H9 (cell line): ENCODE measurements at regions not wholly inside any gene's neighbourhood (a gene's known extent, or its start where the extent isn't known, plus 50 kb on each side); places are given as distances from the start of the nearest gene placed in this dataset.
"Not testable (repeated sequence)": the region's sequence is repeated elsewhere in the genome, so short reads cannot be mapped to it uniquely, and the experiment has no call there.

Source experiments
- DNase-seq: peaks from one replicate; pipeline ENCODE4 v3.0.0-alpha.2; 2017
- H2AFZ ChIP-seq: one replicate; pipeline ENCODE4 v1.6.1; 2013; ENCODE audit warnings: mild to moderate bottlenecking, low read length, control low read depth, moderate library complexity
- H2AK5ac ChIP-seq: 2 replicates; pipeline ENCODE4 v1.6.1; 2013; ENCODE audit warnings: low read length, control low read depth, mixed read lengths; ENCODE audit not compliant: insufficient read length
- H2BK120ac ChIP-seq: one replicate; pipeline ENCODE4 v1.6.1; 2013; ENCODE audit warnings: low read depth, mild to moderate bottlenecking, low read length, control low read depth, inconsistent platforms; ENCODE audit not compliant: poor library complexity, severe bottlenecking
- H2BK12ac ChIP-seq: 2 replicates; pipeline ENCODE4 v1.6.1; 2013; ENCODE audit warnings: low read length, control low read depth, mixed read lengths, low read depth; ENCODE audit not compliant: insufficient read length
- H2BK15ac ChIP-seq: 2 replicates; pipeline ENCODE4 v1.6.1; 2013; ENCODE audit warnings: low read depth, low read length, control low read depth
- H2BK20ac ChIP-seq: one replicate; pipeline ENCODE4 v1.6.1; 2013; ENCODE audit warnings: low read depth, mild to moderate bottlenecking, low read length, control low read depth, inconsistent platforms; ENCODE audit not compliant: poor library complexity, severe bottlenecking
- H2BK5ac ChIP-seq: 2 replicates; pipeline ENCODE4 v1.6.1; 2013; ENCODE audit warnings: low read length, control low read depth, mixed read lengths; ENCODE audit not compliant: insufficient read length
- H3K14ac ChIP-seq: 2 replicates; pipeline ENCODE4 v1.6.1; 2013; ENCODE audit warnings: low read length, control low read depth; ENCODE audit not compliant: insufficient read depth
- H3K18ac ChIP-seq: 2 replicates; pipeline ENCODE4 v1.6.1; 2013; ENCODE audit warnings: low read depth, mild to moderate bottlenecking, mixed read lengths, low read length, control low read depth; ENCODE audit not compliant: insufficient read length
- H3K23ac ChIP-seq: 2 replicates; pipeline ENCODE4 v1.6.1; 2013; ENCODE audit warnings: low read length, control low read depth, mixed read lengths, low read depth; ENCODE audit not compliant: insufficient read length
- H3K23me2 ChIP-seq: 2 replicates; pipeline ENCODE4 v1.6.1; 2013; ENCODE audit warnings: low read depth, mild to moderate bottlenecking, mixed read lengths, low read length, control low read depth; ENCODE audit not compliant: insufficient read length, poor library complexity, severe bottlenecking
- H3K27ac ChIP-seq: 2 replicates; pipeline ENCODE4 v1.5.1; 2013; ENCODE audit warnings: low read length, control low read depth, mixed read lengths, low read depth; ENCODE audit not compliant: insufficient read length
- H3K27me3 ChIP-seq: 2 replicates; pipeline ENCODE4 v1.6.1; 2013; ENCODE audit warnings: low read length, control low read depth, inconsistent platforms; ENCODE audit not compliant: insufficient read depth
- H3K4ac ChIP-seq: 2 replicates; pipeline ENCODE4 v1.6.1; 2013; ENCODE audit warnings: low read depth, mild to moderate bottlenecking, control low read depth, inconsistent platforms, low read length, moderate library complexity
- H3K4me1 ChIP-seq: 2 replicates; pipeline ENCODE4 v1.6.1; 2013; ENCODE audit warnings: low read length, control low read depth, inconsistent platforms; ENCODE audit not compliant: insufficient read depth
- H3K4me2 ChIP-seq: 2 replicates; pipeline ENCODE4 v1.6.1; 2013; ENCODE audit warnings: low read length, control low read depth, mixed read lengths; ENCODE audit not compliant: insufficient read length, insufficient read depth
- H3K56ac ChIP-seq: 2 replicates; pipeline ENCODE4 v1.6.1; 2013; ENCODE audit warnings: low read depth, mild to moderate bottlenecking, mixed read lengths, low read length, control low read depth; ENCODE audit not compliant: insufficient read length
- H3K79me1 ChIP-seq: 2 replicates; pipeline ENCODE4 v1.6.1; 2013; ENCODE audit warnings: low read depth, mild to moderate bottlenecking, moderate library complexity, low read length, control low read depth, inconsistent platforms; ENCODE audit not compliant: insufficient read depth, poor library complexity, severe bottlenecking
- H3K79me2 ChIP-seq: 2 replicates; pipeline ENCODE4 v1.6.1; 2013; ENCODE audit warnings: low read length, control low read depth, inconsistent platforms; ENCODE audit not compliant: insufficient read depth
- H3K9ac ChIP-seq: 2 replicates; pipeline ENCODE4 v1.6.1; 2013; ENCODE audit warnings: low read length, control low read depth, mixed read lengths; ENCODE audit not compliant: insufficient read length; ENCODE audit errors: extremely low read depth
- H3K9me3 ChIP-seq: one replicate; pipeline ENCODE4 v1.6.1; 2013; ENCODE audit warnings: low read depth, low read length, inconsistent platforms; ENCODE audit not compliant: control insufficient read depth
- H3T11ph ChIP-seq: one replicate; pipeline ENCODE4 v1.6.1; 2013; ENCODE audit warnings: mild to moderate bottlenecking, low read length, control low read depth, inconsistent platforms
- H4K20me1 ChIP-seq: one replicate; pipeline ENCODE4 v1.6.1; 2013; ENCODE audit not compliant: control insufficient read depth, insufficient read length, insufficient read depth
- H4K5ac ChIP-seq: 2 replicates; pipeline ENCODE4 v1.6.1; 2013; ENCODE audit warnings: low read depth, mild to moderate bottlenecking, mixed read lengths, low read length, control low read depth; ENCODE audit not compliant: insufficient read length
- H4K8ac ChIP-seq: replicated peaks from 2 replicates; pipeline ENCODE4 v1.6.1; 2013; ENCODE audit warnings: low read length, control low read depth, mixed read lengths, low read depth; ENCODE audit not compliant: insufficient read length
- H4K91ac ChIP-seq: 2 replicates; pipeline ENCODE4 v1.6.1; 2013; ENCODE audit warnings: low read depth, mild to moderate bottlenecking, moderate library complexity, mixed read lengths, low read length, control low read depth; ENCODE audit not compliant: insufficient read length
- H3K27ac Mint-ChIP-seq, 3 experiments: 2 replicates in 2 of 3; 3 replicates in 1 of 3; pipeline ENCODE4 v1.8.0; 2020 to 2021; ENCODE audit warnings: mixed read lengths in 3 of 3, mild to moderate bottlenecking in 1 of 3, moderate library complexity in 1 of 3
- H3K27me3 Mint-ChIP-seq: 2 replicates; pipeline ENCODE4 v1.8.0; 2021; ENCODE audit warnings: low read depth, mild to moderate bottlenecking, moderate library complexity, mixed read lengths
- H3K36me3 Mint-ChIP-seq, 3 experiments: 2 replicates in 2 of 3; 3 replicates in 1 of 3; pipeline ENCODE4 v1.8.0; 2020 to 2021; ENCODE audit warnings: low read depth in 3 of 3, mixed read lengths in 3 of 3; ENCODE audit not compliant: insufficient read depth in 1 of 3
- H3K4me1 Mint-ChIP-seq, 2 experiments: 2 replicates each; pipeline ENCODE4 v1.8.0; 2020; ENCODE audit warnings: mixed read lengths in 2 of 2
- H3K4me3 Mint-ChIP-seq, 2 experiments: 2 replicates in 1 of 2; 3 replicates in 1 of 2; pipeline ENCODE4 v1.8.0; 2020 to 2021; ENCODE audit warnings: mild to moderate bottlenecking in 2 of 2, mixed read lengths in 2 of 2, moderate library complexity in 1 of 2
- H3K9me3 Mint-ChIP-seq, 2 experiments: 2 replicates in 1 of 2; 3 replicates in 1 of 2; pipeline ENCODE4 v1.8.0; 2020; ENCODE audit warnings: mild to moderate bottlenecking in 2 of 2, mixed read lengths in 2 of 2, moderate library complexity in 1 of 2
- WGBS: extraction: QIAGEN DNeasy Blood & Tissue Kit; methylation state at CpG from one replicate; pipeline ENCODE4 v1.1.7; 2013; ENCODE audit warnings: missing lambda C conversion rate, low lambda C conversion rate, mixed read lengths; ENCODE audit not compliant: insufficient read length; ENCODE audit errors: extremely low coverage; 5-methylcytosine and 5-hydroxymethylcytosine counted together
- TF ChIP-seq, protein P1 (sequence below): fragments of 200-600 bp; sonication (generic); conservative IDR thresholded peaks from 3 replicates; pipeline ENCODE4 v1.8.0; 2021; ENCODE audit warnings: antibody characterized with exemption, mild to moderate bottlenecking

- Mint-ChIP-seq H3K4me1 (no peaks in the 10 kb centered on the region), H3K27ac (no peak overlapping the region), H3K4me3 (no peak overlapping the region), H3K27me3 (no peaks in the 10 kb centered on the region), H3K9me3 (peaks cover 0 to 2% of the 10 kb centered on the region in 2 experiments; a peak in 1 of 5 replicates), H3K36me3 (no peaks in the 10 kb centered on the region)
- no peak overlapping the region for H3T11ph ChIP-seq
- H3K4me1 ChIP-seq = no peaks in the 10 kb centered on the region
- no peak overlapping the region for H2AK5ac ChIP-seq
- H3K79me2 ChIP-seq = no peaks in the 10 kb centered on the region
- no peak overlapping the region for H2BK12ac ChIP-seq
- H3K4ac ChIP-seq = no peak overlapping the region
- H4K91ac ChIP-seq = no peak overlapping the region
- H4K8ac ChIP-seq = no peak overlapping the region
- no peak overlapping the region for H3K14ac ChIP-seq
- H3K23ac ChIP-seq = no peak overlapping the region
- no peak overlapping the region for H2BK5ac ChIP-seq
- no peak overlapping the region for H2AFZ ChIP-seq
- H3K27ac ChIP-seq = no peak overlapping the region
- TF ChIP-seq, protein P1, sequence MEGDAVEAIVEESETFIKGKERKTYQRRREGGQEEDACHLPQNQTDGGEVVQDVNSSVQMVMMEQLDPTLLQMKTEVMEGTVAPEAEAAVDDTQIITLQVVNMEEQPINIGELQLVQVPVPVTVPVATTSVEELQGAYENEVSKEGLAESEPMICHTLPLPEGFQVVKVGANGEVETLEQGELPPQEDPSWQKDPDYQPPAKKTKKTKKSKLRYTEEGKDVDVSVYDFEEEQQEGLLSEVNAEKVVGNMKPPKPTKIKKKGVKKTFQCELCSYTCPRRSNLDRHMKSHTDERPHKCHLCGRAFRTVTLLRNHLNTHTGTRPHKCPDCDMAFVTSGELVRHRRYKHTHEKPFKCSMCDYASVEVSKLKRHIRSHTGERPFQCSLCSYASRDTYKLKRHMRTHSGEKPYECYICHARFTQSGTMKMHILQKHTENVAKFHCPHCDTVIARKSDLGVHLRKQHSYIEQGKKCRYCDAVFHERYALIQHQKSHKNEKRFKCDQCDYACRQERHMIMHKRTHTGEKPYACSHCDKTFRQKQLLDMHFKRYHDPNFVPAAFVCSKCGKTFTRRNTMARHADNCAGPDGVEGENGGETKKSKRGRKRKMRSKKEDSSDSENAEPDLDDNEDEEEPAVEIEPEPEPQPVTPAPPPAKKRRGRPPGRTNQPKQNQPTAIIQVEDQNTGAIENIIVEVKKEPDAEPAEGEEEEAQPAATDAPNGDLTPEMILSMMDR = no peak
- no peak overlapping the region for H2BK15ac ChIP-seq
- H3K27me3 ChIP-seq = no peaks in the 10 kb centered on the region
- no peak overlapping the region for H3K18ac ChIP-seq
- no peak overlapping the region for H2BK20ac ChIP-seq
- no peak overlapping the region for H3K9ac ChIP-seq
- WGBS = no CpG with 5 or more reads among the region's 2 CpGs
- H3K56ac ChIP-seq = no peak overlapping the region
- no peak overlapping the region for H2BK120ac ChIP-seq
- H3K79me1 ChIP-seq = no peaks in the 10 kb centered on the region
- no peaks in the 10 kb centered on the region for H4K20me1 ChIP-seq
- no peaks in the 10 kb centered on the region for H3K23me2 ChIP-seq
- no peak overlapping the region for H3K4me2 ChIP-seq
- no peaks in the 10 kb centered on the region for H3K9me3 ChIP-seq
- DNase-seq = no peak
- no peak overlapping the region for H4K5ac ChIP-seq
Measured at GRCh38 chr3:25056-25455, 171.5 kb upstream of the CHL1 start.

DNA sequence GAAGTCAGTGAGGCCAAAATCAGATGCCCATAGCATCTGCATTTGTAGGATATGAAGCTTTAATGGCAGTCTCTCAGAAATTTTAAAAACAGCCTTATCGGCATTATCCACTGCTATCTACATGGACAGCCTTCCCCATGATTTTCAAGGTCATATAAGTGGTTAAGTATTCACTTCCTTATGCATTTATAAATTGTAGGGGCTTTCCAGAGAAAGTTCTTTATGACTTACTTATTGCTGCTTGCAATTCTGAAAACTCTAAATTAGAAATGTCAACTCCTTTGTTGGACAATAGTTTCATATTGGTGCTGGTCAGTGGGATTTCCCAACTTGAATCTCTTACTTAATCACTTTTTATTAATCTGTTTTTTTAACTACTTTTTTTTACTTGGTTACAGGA is 160.6 kb upstream of the CHL1 start:
- H3K4ac ChIP-seq, H4K8ac ChIP-seq, H3K23me2 ChIP-seq, H2BK120ac ChIP-seq, H3K18ac ChIP-seq, H3K27ac Mint-ChIP-seq, H3K27me3 Mint-ChIP-seq, H3T11ph ChIP-seq, H3K23ac ChIP-seq, H3K9me3 ChIP-seq, H3K79me1 ChIP-seq, H3K14ac ChIP-seq, H3K4me1 ChIP-seq, H2BK12ac ChIP-seq, H2AK5ac ChIP-seq, H3K56ac ChIP-seq, H3K36me3 Mint-ChIP-seq, H3K27me3 ChIP-seq, H2BK15ac ChIP-seq, H3K9me3 Mint-ChIP-seq, H2BK5ac ChIP-seq, H4K5ac ChIP-seq, H3K4me3 Mint-ChIP-seq, H2AFZ ChIP-seq, H4K20me1 ChIP-seq, DNase-seq, H4K91ac ChIP-seq, H3K4me2 ChIP-seq, H3K9ac ChIP-seq, H2BK20ac ChIP-seq, H3K27ac ChIP-seq, H3K79me2 ChIP-seq: not testable (repeated sequence)
- peaks cover 0 to 15% of the 10 kb centered on the region in 2 experiments; a peak in 2 of 4 replicates for H3K4me1 Mint-ChIP-seq
- WGBS = no CpG with 5 or more reads among the region's 1 CpG
